HepG2 (cell line): ENCODE measurements at regions not wholly inside any gene's neighbourhood (a gene's known extent, or its start where the extent isn't known, plus 50 kb on each side); places are given as distances from the start of the nearest gene placed in this dataset.

Experiments used
- ATAC-seq: fragments of 200-7000 bp; cut with Tn5 transposase; 3 replicates; pipeline ENCODE4 v1.9.1; 2020; ENCODE audit warnings: mild to moderate bottlenecking, moderate library complexity
- BruUV-seq: library from RNA; stranded (reverse); fragments of 400-500 nt; replicated peaks from 2 replicates; lab custom pipeline; 2021; lab: Mats Ljungman, UMichigan
- CTCF ChIA-PET: fragments of 300-600 bp; formaldehyde crosslinking; extraction: SDS; loops from one replicate; lab custom pipeline; 2021; ENCODE audit warnings: low total read pairs, inconsistent platforms, low intra/inter-chr PET ratio; lab: Yijun Ruan, JAX
- POLR2A ChIA-PET: fragments of 350-600 bp; sonication (Branson Sonifier 250); formaldehyde crosslinking; loops from one replicate; lab custom pipeline; 2020; ENCODE audit warnings: antibody characterized with exemption, inconsistent platforms; lab: Yijun Ruan, JAX
- DNase-seq: peaks from one replicate; pipeline ENCODE4 v3.0.0-alpha.2; 2015; ENCODE audit warnings: low spot score
- FAIRE-seq: peaks from 3 replicates; lab custom pipeline; 2011; peaks lifted over from hg19 to GRCh38; lab: Jason Lieb, UNC
- H2AFZ ChIP-seq: one replicate; pipeline ENCODE4 v1.6.1; 2011; ENCODE audit warnings: low read length, inconsistent platforms
- H3K27ac ChIP-seq: fragments of 300-600 bp; 3 replicates; pipeline ENCODE4 v1.8.0; 2011; ENCODE audit warnings: mixed run types, mild to moderate bottlenecking, mixed read lengths, low read length, inconsistent platforms; ENCODE audit not compliant: insufficient read depth; ENCODE audit errors: extremely low read length
- H3K27me3 ChIP-seq, 2 experiments: fragments of 200-600 bp in 1 of 2; 2 replicates in 1 of 2; 3 replicates in 1 of 2; pipeline versions ENCODE4 v1.6.0 to v1.8.0; 2011; ENCODE audit warnings: low read length in 2 of 2, mild to moderate bottlenecking in 2 of 2, moderate library complexity in 2 of 2, inconsistent platforms in 1 of 2; ENCODE audit not compliant: insufficient read depth in 2 of 2, control insufficient read depth in 1 of 2
- H3K36me3 ChIP-seq, 2 experiments: fragments of 200-600 bp in 1 of 2; replicated peaks in 1 of 2; 2 replicates in 1 of 2; 3 replicates in 1 of 2; pipeline versions ENCODE4 v1.5.1 to v1.8.0; 2011; ENCODE audit warnings: low read length in 2 of 2, inconsistent platforms in 1 of 2; ENCODE audit not compliant: insufficient read depth in 2 of 2, control insufficient read depth in 1 of 2
- H3K4me1 ChIP-seq: 2 replicates; pipeline ENCODE4 v1.5.1; 2012; ENCODE audit warnings: low read length, inconsistent platforms; ENCODE audit not compliant: insufficient read depth
- H3K4me2 ChIP-seq: 2 replicates; pipeline ENCODE4 v1.6.0; 2011; ENCODE audit warnings: low read depth, low read length, inconsistent platforms
- H3K4me3 ChIP-seq, 3 experiments: fragments of 200-600 bp in 1 of 3; sonication (generic), shearing (Covaris generic) in 1 of 3; replicated peaks in 1 of 3; 2 replicates each; pipeline ENCODE4 v1.5.1; 2011 to 2016; ENCODE audit warnings: low read length in 3 of 3, inconsistent platforms in 2 of 3, low read depth in 2 of 3, mild to moderate bottlenecking in 2 of 3, control low read depth in 1 of 3, mixed read lengths in 1 of 3; ENCODE audit not compliant: insufficient read depth in 1 of 3
- H3K79me2 ChIP-seq: one replicate; pipeline ENCODE4 v1.6.1; 2011; ENCODE audit warnings: low read length, inconsistent platforms; ENCODE audit not compliant: insufficient read depth
- H3K9ac ChIP-seq: 2 replicates; pipeline ENCODE4 v1.6.0; 2011; ENCODE audit warnings: mild to moderate bottlenecking, low read depth, low read length, inconsistent platforms; ENCODE audit not compliant: insufficient read depth
- H3K9me3 ChIP-seq: 2 replicates; pipeline ENCODE4 v1.5.1; 2012; ENCODE audit warnings: mild to moderate bottlenecking, low read length
- H4K20me1 ChIP-seq: 2 replicates; pipeline ENCODE4 v1.6.0; 2011; ENCODE audit warnings: inconsistent platforms, mild to moderate bottlenecking, low read length, moderate library complexity; ENCODE audit not compliant: insufficient read depth
- FOXO1 ChIP-seq: sonication (generic); formaldehyde crosslinking; IDR thresholded peaks from 2 replicates; pipeline ENCODE4 v1.4.0; 2020; ENCODE audit warnings: missing genetic modification reagents
- KLF12 ChIP-seq: sonication (generic); formaldehyde crosslinking; IDR thresholded peaks from 2 replicates; pipeline ENCODE4 v1.4.0; 2020; ENCODE audit warnings: missing genetic modification reagents, borderline replicate concordance
- NFATC3 ChIP-seq: sonication (generic); formaldehyde crosslinking; IDR thresholded peaks from 2 replicates; pipeline ENCODE4 v1.5.1; 2020; ENCODE audit warnings: mild to moderate bottlenecking, missing genetic modification reagents
- PAWR ChIP-seq: sonication (generic); formaldehyde crosslinking; IDR thresholded peaks from 2 replicates; pipeline ENCODE4 v1.4.0; 2020; ENCODE audit warnings: missing genetic modification reagents, mild to moderate bottlenecking, borderline replicate concordance
- PAX8 ChIP-seq: sonication (generic); formaldehyde crosslinking; IDR thresholded peaks from 2 replicates; pipeline ENCODE4 v1.8.0; 2022; ENCODE audit warnings: mild to moderate bottlenecking, missing genetic modification reagents, borderline replicate concordance
- POLR2G ChIP-seq: fragments of 200-400 bp; formaldehyde crosslinking; IDR thresholded peaks from 2 replicates; pipeline ENCODE4 v1.6.1; 2018; ENCODE audit warnings: mild to moderate bottlenecking, low read depth, low read length, moderate library complexity
- SP140L ChIP-seq: sonication (generic); formaldehyde crosslinking; IDR thresholded peaks from 2 replicates; pipeline ENCODE4 v1.4.0; 2020; ENCODE audit warnings: missing genetic modification reagents, borderline replicate concordance
- ZBTB8A ChIP-seq: sonication (generic); formaldehyde crosslinking; IDR thresholded peaks from 2 replicates; pipeline ENCODE4 v1.4.0; 2020; ENCODE audit warnings: mild to moderate bottlenecking, low read depth, missing genetic modification reagents, borderline replicate concordance
- ZNF556 ChIP-seq: sonication (generic); formaldehyde crosslinking; IDR thresholded peaks from 2 replicates; pipeline ENCODE4 v1.4.0; 2020; ENCODE audit warnings: mild to moderate bottlenecking, missing genetic modification reagents, borderline replicate concordance
- ZNF564 ChIP-seq: sonication (generic); formaldehyde crosslinking; IDR thresholded peaks from 2 replicates; pipeline ENCODE4 v1.8.1; 2023; ENCODE audit warnings: mild to moderate bottlenecking, missing genetic modification reagents
- ZNF570 ChIP-seq: sonication (generic); formaldehyde crosslinking; IDR thresholded peaks from 2 replicates; pipeline ENCODE4 v1.4.0; 2020; ENCODE audit warnings: mild to moderate bottlenecking, missing genetic modification reagents, borderline replicate concordance
- ZZZ3 ChIP-seq: sonication (generic); formaldehyde crosslinking; IDR thresholded peaks from 2 replicates; pipeline ENCODE4 v1.4.0; 2020; ENCODE audit warnings: missing genetic modification reagents, mild to moderate bottlenecking, borderline replicate concordance
- WGBS: methylation state at CpG from one replicate; pipeline ENCODE4 v1.1.6; 2017; ENCODE audit warnings: low lambda C conversion rate; 5-methylcytosine and 5-hydroxymethylcytosine counted together
- in situ Hi-C: cut with HindIII; loops from 2 replicates; pipeline ENCODE4 v1.10.0; 2017; ENCODE audit warnings: low pct_unique_long_range_greater_than_20kb; ENCODE audit not compliant: extremely low pct_ligation_motif_present
- intact Hi-C: fragments of 100-400 bp; cut with micrococcal nuclease; formaldehyde crosslinking; loops from one replicate; pipeline ENCODE4 v1.10.0; 2022; ENCODE audit not compliant: unreplicated experiment
- TF ChIP-seq, protein P1 (sequence below): sonication (generic); formaldehyde crosslinking; IDR thresholded peaks from 2 replicates; pipeline ENCODE4 v1.4.0; 2020; ENCODE audit warnings: missing genetic modification reagents
- TF ChIP-seq, protein P2 (sequence below), 2 experiments: sonication (generic) in 1 of 2; formaldehyde crosslinking in 1 of 2; IDR thresholded peaks; 2 replicates each; pipeline versions ENCODE4 v1.4.0 to v1.6.1; 2018 to 2020; ENCODE audit warnings: missing genetic modification reagents in 2 of 2, borderline replicate concordance in 1 of 2, low read depth in 1 of 2, mild to moderate bottlenecking in 1 of 2, missing biosample characterization in 1 of 2

DNA sequence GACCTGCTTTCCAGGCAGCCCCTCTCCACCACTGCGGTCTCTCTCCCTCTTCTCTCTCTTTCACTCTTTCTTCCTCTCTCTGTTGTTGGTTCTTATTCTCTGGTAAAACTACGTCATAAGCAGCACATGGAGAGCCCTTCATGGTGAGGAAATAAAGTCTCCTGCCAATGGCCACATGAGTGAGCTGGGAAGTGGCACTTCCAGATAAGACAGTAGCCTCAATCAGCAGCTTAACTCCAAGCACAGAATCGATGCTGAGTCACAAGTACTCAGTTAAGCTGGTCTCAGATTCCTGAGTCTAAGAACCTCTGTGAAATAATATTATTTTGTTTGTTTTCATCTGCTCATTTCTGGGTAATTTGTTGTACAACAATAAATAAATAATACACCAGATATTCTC is 500.1 kb downstream of the GABRG2 start:
- Histone ChIP-seq H3K4me2 (no peak overlapping the region), H3K4me1 (no peaks in the 10 kb centered on the region), H3K36me3 (no peaks in the 10 kb centered on the region), H3K9me3 (peaks cover 85% of the 10 kb centered on the region), H2AFZ (no peak overlapping the region), H3K9ac (no peak overlapping the region), H3K79me2 (no peaks in the 10 kb centered on the region), H3K4me3 (no peak overlapping the region)
- POLR2A ChIA-PET, result no interaction called here
- ATAC-seq (no peak), FAIRE-seq (no peak)
- 1% methylated on average over 3 of the region's 3 CpGs for WGBS
- CTCF ChIA-PET, result no interaction called here
- BruUV-seq, result no TSS peak
- TF ChIP-seq ZNF556 (CRISPR knock-in tag) (no peak), POLR2G (no peak), KLF12 (CRISPR knock-in tag) (no peak), ZNF570 (CRISPR knock-in tag) (no peak), ZBTB8A (no peak), NFATC3 (no peak), FOXO1 (CRISPR knock-in tag) (no peak), ZZZ3 (CRISPR knock-in tag) (no peak), PAX8 (CRISPR knock-in tag) (no peak), SP140L (CRISPR knock-in tag) (no peak), PAWR (CRISPR knock-in tag) (no peak), ZNF564 (CRISPR knock-in tag) (no peak)
- TF ChIP-seq, protein P1, sequence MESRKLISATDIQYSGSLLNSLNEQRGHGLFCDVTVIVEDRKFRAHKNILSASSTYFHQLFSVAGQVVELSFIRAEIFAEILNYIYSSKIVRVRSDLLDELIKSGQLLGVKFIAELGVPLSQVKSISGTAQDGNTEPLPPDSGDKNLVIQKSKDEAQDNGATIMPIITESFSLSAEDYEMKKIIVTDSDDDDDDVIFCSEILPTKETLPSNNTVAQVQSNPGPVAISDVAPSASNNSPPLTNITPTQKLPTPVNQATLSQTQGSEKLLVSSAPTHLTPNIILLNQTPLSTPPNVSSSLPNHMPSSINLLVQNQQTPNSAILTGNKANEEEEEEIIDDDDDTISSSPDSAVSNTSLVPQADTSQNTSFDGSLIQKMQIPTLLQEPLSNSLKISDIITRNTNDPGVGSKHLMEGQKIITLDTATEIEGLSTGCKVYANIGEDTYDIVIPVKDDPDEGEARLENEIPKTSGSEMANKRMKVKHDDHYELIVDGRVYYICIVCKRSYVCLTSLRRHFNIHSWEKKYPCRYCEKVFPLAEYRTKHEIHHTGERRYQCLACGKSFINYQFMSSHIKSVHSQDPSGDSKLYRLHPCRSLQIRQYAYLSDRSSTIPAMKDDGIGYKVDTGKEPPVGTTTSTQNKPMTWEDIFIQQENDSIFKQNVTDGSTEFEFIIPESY (CRISPR knock-in tag), result no peak
- TF ChIP-seq, protein P2, sequence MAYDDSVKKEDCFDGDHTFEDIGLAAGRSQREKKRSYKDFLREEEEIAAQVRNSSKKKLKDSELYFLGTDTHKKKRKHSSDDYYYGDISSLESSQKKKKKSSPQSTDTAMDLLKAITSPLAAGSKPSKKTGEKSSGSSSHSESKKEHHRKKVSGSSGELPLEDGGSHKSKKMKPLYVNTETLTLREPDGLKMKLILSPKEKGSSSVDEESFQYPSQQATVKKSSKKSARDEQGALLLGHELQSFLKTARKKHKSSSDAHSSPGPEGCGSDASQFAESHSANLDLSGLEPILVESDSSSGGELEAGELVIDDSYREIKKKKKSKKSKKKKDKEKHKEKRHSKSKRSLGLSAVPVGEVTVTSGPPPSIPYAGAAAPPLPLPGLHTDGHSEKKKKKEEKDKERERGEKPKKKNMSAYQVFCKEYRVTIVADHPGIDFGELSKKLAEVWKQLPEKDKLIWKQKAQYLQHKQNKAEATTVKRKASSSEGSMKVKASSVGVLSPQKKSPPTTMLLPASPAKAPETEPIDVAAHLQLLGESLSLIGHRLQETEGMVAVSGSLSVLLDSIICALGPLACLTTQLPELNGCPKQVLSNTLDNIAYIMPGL (CRISPR knock-in tag; IDR thresholded peaks at IDR 0.05; ENCODE audit: borderline replicate concordance in 1 of 2, low read depth in 1 of 2), result no peak
- TF ChIP-seq, all 625 proteins: peak for 0
- Histone ChIP-seq H4K20me1 (no peaks in the 10 kb centered on the region), H3K27me3 (no peaks in the 10 kb centered on the region), H3K27ac (no peak overlapping the region)
- in situ Hi-C loops, result no loop called here
- intact Hi-C loops, result no loop called here
- no peak for DNase-seq
